Panc1 (cell line): ENCODE measurements at regions not wholly inside any gene's neighbourhood (a gene's known extent, or its start where the extent isn't known, plus 50 kb on each side); places are given as distances from the start of the nearest gene placed in this dataset.

ENCODE experiments used
- ATAC-seq: fragments of 200-7000 bp; cut with Tn5 transposase; 2 replicates; pipeline ENCODE4 v1.9.1; 2020; ENCODE audit warnings: mild to moderate bottlenecking, moderate library complexity
- BruUV-seq: library from RNA; stranded (reverse); fragments of 400-500 nt; replicated peaks from 2 replicates; lab custom pipeline; 2021; lab: Mats Ljungman, UMichigan
- CTCF ChIA-PET: fragments of 300-600 bp; sonication (Branson Sonifier 250); formaldehyde crosslinking; loops from one replicate; lab custom pipeline; 2022; ENCODE audit warnings: antibody characterized with exemption; lab: Charles Lee
- POLR2A ChIA-PET: fragments of 300-600 bp; sonication (Branson Sonifier 250); formaldehyde crosslinking; loops from one replicate; lab custom pipeline; 2022; ENCODE audit warnings: antibody characterized with exemption; lab: Charles Lee
- DNase-seq: peaks from one replicate; pipeline ENCODE4 v3.0.0-alpha.2; 2010; ENCODE audit warnings: low read depth, low spot score
- H3K27ac ChIP-seq: 2 replicates; pipeline ENCODE4 v1.5.1; 2011; ENCODE audit warnings: mild to moderate bottlenecking, low read length, inconsistent platforms
- H3K27me3 ChIP-seq: fragments of 200-500 bp; sonication (Bioruptor generic); 2 replicates; pipeline ENCODE4 v1.6.0; 2014; ENCODE audit warnings: low read length, inconsistent platforms; ENCODE audit not compliant: control insufficient read depth, insufficient read depth
- H3K36me3 ChIP-seq: fragments of 200-500 bp; sonication (Bioruptor generic); 2 replicates; pipeline ENCODE4 v1.5.1; 2014; ENCODE audit warnings: inconsistent platforms, mild to moderate bottlenecking, low read length, moderate library complexity; ENCODE audit not compliant: control insufficient read depth, insufficient read depth
- H3K4me1 ChIP-seq: 2 replicates; pipeline ENCODE4 v1.5.1; 2011; ENCODE audit warnings: inconsistent platforms, mild to moderate bottlenecking, low read length, moderate library complexity; ENCODE audit not compliant: control insufficient read depth, insufficient read depth
- H3K4me3 ChIP-seq, 2 experiments: 2 replicates each; pipeline ENCODE4 v1.5.1; 2011 to 2012; ENCODE audit warnings: low read depth in 2 of 2, low read length in 2 of 2, mild to moderate bottlenecking in 2 of 2, inconsistent platforms in 1 of 2, moderate library complexity in 1 of 2
- H3K9me3 ChIP-seq: fragments of 200-500 bp; sonication (Bioruptor generic); 2 replicates; pipeline ENCODE4 v1.5.1; 2014; ENCODE audit warnings: low read depth, mild to moderate bottlenecking, inconsistent platforms, low read length, moderate library complexity; ENCODE audit not compliant: control insufficient read depth, insufficient read depth
- POLR2AphosphoS5 ChIP-seq: IDR thresholded peaks from 2 replicates; pipeline ENCODE4 v1.6.1; 2012; ENCODE audit warnings: mild to moderate bottlenecking, low read depth, low read length, moderate library complexity
- SIN3A ChIP-seq: IDR thresholded peaks from 2 replicates; pipeline ENCODE4 v1.6.1; 2012; ENCODE audit warnings: low read depth, mild to moderate bottlenecking, low read length, moderate library complexity, borderline replicate concordance; ENCODE audit not compliant: insufficient read depth
- TCF7L2 ChIP-seq: IDR thresholded peaks from 2 replicates; pipeline ENCODE4 v1.6.1; 2011; ENCODE audit warnings: mild to moderate bottlenecking, low read depth, low read length, inconsistent platforms
- in situ Hi-C: cut with HindIII; loops from 2 replicates; pipeline ENCODE4 v1.10.0; 2016; ENCODE audit warnings: low sequenced_read_pairs, low pct_unique_long_range_greater_than_20kb
- intact Hi-C: fragments of 100-400 bp; cut with micrococcal nuclease; formaldehyde crosslinking; loops from one replicate; pipeline ENCODE4 v1.10.0; 2022; ENCODE audit not compliant: unreplicated experiment
- TF ChIP-seq, protein P1 (sequence below): fragments of 450-650 bp; IDR thresholded peaks from 2 replicates; pipeline ENCODE4 v1.5.1; 2017; ENCODE audit warnings: mild to moderate bottlenecking
- TF ChIP-seq, protein P2 (sequence below), 2 experiments: IDR thresholded peaks; 2 replicates each; pipeline ENCODE4 v1.6.1; 2011 to 2012; ENCODE audit warnings: low read depth in 2 of 2, control low read depth in 1 of 2, low read length in 1 of 2, mild to moderate bottlenecking in 1 of 2, moderate library complexity in 1 of 2; ENCODE audit not compliant: insufficient read depth in 1 of 2

DNA sequence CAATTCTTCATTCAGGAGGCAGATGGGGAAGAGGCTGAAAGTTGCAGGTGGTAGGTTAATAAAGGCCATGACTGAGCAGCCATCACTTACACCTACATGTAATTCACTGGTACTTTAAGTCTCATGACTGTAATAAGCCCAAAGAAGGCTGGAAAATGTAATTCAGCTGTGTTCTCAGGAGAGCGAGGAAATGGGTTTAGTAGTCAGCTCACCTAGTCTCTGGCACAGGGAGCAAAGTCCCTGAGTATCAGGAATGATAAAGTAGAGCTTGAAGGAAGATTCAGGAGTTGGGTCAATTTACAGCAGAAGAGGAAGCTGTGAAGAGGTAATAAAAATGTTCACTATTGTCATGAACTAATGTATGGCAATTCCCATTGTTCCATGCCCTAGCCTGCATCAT is 393.4 kb upstream of the KAZN start:
- Histone ChIP-seq H3K27me3 (no peaks in the 10 kb centered on the region), H3K9me3 (no peaks in the 10 kb centered on the region), H3K36me3 (no peaks in the 10 kb centered on the region), H3K27ac (no peak overlapping the region), H3K4me1 (no peaks in the 10 kb centered on the region), H3K4me3 (no peak overlapping the region)
- TF ChIP-seq POLR2AphosphoS5: no peak
- TF ChIP-seq SIN3A: no peak
- no peak for TF ChIP-seq TCF7L2
- TF ChIP-seq, protein P1, sequence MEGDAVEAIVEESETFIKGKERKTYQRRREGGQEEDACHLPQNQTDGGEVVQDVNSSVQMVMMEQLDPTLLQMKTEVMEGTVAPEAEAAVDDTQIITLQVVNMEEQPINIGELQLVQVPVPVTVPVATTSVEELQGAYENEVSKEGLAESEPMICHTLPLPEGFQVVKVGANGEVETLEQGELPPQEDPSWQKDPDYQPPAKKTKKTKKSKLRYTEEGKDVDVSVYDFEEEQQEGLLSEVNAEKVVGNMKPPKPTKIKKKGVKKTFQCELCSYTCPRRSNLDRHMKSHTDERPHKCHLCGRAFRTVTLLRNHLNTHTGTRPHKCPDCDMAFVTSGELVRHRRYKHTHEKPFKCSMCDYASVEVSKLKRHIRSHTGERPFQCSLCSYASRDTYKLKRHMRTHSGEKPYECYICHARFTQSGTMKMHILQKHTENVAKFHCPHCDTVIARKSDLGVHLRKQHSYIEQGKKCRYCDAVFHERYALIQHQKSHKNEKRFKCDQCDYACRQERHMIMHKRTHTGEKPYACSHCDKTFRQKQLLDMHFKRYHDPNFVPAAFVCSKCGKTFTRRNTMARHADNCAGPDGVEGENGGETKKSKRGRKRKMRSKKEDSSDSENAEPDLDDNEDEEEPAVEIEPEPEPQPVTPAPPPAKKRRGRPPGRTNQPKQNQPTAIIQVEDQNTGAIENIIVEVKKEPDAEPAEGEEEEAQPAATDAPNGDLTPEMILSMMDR: no peak
- TF ChIP-seq, protein P2, sequence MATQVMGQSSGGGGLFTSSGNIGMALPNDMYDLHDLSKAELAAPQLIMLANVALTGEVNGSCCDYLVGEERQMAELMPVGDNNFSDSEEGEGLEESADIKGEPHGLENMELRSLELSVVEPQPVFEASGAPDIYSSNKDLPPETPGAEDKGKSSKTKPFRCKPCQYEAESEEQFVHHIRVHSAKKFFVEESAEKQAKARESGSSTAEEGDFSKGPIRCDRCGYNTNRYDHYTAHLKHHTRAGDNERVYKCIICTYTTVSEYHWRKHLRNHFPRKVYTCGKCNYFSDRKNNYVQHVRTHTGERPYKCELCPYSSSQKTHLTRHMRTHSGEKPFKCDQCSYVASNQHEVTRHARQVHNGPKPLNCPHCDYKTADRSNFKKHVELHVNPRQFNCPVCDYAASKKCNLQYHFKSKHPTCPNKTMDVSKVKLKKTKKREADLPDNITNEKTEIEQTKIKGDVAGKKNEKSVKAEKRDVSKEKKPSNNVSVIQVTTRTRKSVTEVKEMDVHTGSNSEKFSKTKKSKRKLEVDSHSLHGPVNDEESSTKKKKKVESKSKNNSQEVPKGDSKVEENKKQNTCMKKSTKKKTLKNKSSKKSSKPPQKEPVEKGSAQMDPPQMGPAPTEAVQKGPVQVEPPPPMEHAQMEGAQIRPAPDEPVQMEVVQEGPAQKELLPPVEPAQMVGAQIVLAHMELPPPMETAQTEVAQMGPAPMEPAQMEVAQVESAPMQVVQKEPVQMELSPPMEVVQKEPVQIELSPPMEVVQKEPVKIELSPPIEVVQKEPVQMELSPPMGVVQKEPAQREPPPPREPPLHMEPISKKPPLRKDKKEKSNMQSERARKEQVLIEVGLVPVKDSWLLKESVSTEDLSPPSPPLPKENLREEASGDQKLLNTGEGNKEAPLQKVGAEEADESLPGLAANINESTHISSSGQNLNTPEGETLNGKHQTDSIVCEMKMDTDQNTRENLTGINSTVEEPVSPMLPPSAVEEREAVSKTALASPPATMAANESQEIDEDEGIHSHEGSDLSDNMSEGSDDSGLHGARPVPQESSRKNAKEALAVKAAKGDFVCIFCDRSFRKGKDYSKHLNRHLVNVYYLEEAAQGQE (IDR thresholded peaks at IDR 0.05; ENCODE audit: insufficient read depth in 1 of 2, low read depth in 2 of 2, low read length in 1 of 2): no peak
- ChIA-PET POLR2A (no interaction called here), CTCF (no interaction called here)
- no peak for ATAC-seq
- in situ Hi-C loops: no loop called here
- BruUV-seq: no TSS peak
- DNase-seq: no peak
- intact Hi-C loops: no loop called here

DNA sequence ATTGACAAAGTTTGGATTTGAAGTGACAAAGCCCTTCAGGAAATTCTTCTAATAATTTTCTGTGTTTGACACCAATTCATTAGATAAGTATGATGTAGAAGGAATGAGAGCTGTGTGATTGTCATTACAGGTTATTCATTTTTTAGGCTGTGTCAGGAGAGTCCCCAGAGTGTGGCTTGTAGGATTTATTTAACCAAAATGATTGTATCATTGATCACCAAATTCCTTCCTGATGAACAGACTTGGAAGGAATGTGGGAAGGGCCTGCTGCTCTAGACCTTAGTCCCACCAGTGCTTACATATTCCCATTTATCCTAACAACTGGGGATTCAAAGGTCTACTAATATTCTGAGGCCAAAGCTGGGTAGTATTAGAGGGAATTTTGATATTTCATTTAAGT is 383.3 kb upstream of the KAZN start:
- CTCF ChIA-PET: no interaction called here
- DNase-seq (no peak), ATAC-seq (no peak)
- BruUV-seq: no TSS peak
- in situ Hi-C loops (no loop called here), intact Hi-C loops (no loop called here)
- H3K27me3 ChIP-seq: no peaks in the 10 kb centered on the region
- H3K36me3 ChIP-seq: no peaks in the 10 kb centered on the region
- no peaks in the 10 kb centered on the region for H3K4me1 ChIP-seq
- no peak overlapping the region for H3K27ac ChIP-seq
- H3K9me3 ChIP-seq: no peaks in the 10 kb centered on the region; the same call in 1 of the 2 replicates
- H3K4me3 ChIP-seq: no peak overlapping the region
- POLR2A ChIA-PET: no interaction called here
- TF ChIP-seq, protein P2 (IDR thresholded peaks at IDR 0.05; ENCODE audit: insufficient read depth in 1 of 2, low read depth in 2 of 2, low read length in 1 of 2): no peak
- TF ChIP-seq TCF7L2 (no peak), POLR2AphosphoS5 (no peak), SIN3A (no peak)
- TF ChIP-seq, protein P1: no peak
